Brain microvascular endothelial cell (primary cell): ENCODE measurements at regions not wholly inside any gene's neighbourhood (a gene's known extent, or its start where the extent isn't known, plus 50 kb on each side); places are given as distances from the start of the nearest gene placed in this dataset.

Source experiments
- DNase-seq: peaks from one replicate; pipeline ENCODE4 v3.0.0-alpha.2; 2020
- H3K27ac ChIP-seq: fragments of 250-450 bp; sonication (Bioruptor Pico); 2 replicates; pipeline ENCODE4 v1.5.1; 2020; ENCODE audit warnings: mild to moderate bottlenecking, moderate library complexity
- H3K27me3 ChIP-seq: fragments of 250-450 bp; sonication (Bioruptor Pico); replicated peaks from 2 replicates; pipeline ENCODE4 v1.5.1; 2020; ENCODE audit warnings: mild to moderate bottlenecking
- H3K36me3 ChIP-seq: fragments of 250-450 bp; sonication (Bioruptor Pico); replicated peaks from 2 replicates; pipeline ENCODE4 v1.5.1; 2020; ENCODE audit warnings: mild to moderate bottlenecking
- H3K4me3 ChIP-seq: 2 replicates; pipeline ENCODE4 v1.5.1; 2011; ENCODE audit warnings: low read depth, mild to moderate bottlenecking, control low read depth, low read length, moderate library complexity
- in situ Hi-C: cut with HindIII; loops from 2 replicates; pipeline ENCODE4 v1.10.0; 2017; ENCODE audit warnings: low sequenced_read_pairs, low pct_ligation_motif_present
- TF ChIP-seq, protein P1 (sequence below): IDR thresholded peaks from 2 replicates; pipeline ENCODE4 v1.5.1; 2011; ENCODE audit warnings: low read depth, mild to moderate bottlenecking, moderate library complexity, low read length, control low read depth, inconsistent platforms; ENCODE audit errors: missing control alignments

GRCh38 chr4:38509551-38509950 lies 154.4 kb upstream of the KLF3 start:
- H3K4me3 ChIP-seq: no peak overlapping the region
- no peak overlapping the region for H3K27ac ChIP-seq
- TF ChIP-seq, protein P1, sequence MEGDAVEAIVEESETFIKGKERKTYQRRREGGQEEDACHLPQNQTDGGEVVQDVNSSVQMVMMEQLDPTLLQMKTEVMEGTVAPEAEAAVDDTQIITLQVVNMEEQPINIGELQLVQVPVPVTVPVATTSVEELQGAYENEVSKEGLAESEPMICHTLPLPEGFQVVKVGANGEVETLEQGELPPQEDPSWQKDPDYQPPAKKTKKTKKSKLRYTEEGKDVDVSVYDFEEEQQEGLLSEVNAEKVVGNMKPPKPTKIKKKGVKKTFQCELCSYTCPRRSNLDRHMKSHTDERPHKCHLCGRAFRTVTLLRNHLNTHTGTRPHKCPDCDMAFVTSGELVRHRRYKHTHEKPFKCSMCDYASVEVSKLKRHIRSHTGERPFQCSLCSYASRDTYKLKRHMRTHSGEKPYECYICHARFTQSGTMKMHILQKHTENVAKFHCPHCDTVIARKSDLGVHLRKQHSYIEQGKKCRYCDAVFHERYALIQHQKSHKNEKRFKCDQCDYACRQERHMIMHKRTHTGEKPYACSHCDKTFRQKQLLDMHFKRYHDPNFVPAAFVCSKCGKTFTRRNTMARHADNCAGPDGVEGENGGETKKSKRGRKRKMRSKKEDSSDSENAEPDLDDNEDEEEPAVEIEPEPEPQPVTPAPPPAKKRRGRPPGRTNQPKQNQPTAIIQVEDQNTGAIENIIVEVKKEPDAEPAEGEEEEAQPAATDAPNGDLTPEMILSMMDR: no peak
- no peaks in the 10 kb centered on the region for H3K36me3 ChIP-seq
- no peak for DNase-seq
- in situ Hi-C loops: no loop called here
- no peaks in the 10 kb centered on the region for H3K27me3 ChIP-seq

DNA sequence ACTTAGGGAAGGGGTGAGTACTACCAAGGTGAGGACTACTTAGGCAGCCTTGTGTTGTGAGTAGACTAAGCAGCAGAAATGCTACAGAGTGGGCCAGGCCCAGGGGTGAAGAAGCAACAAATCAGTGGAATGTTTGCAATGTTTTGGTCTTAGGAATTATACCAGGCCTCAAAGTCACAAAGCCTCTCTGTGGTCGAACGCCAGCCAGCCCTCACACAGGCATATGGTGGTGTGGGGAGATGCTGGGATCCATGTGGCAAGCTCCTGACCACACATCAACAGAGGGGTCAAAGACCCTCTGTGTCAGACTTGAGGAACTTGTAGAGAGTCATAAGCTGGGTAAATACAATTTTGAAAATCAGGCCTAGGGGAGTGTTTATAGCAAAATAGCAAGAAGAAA lies 153.8 kb upstream of the KLF3 start:
- no peak for DNase-seq
- TF ChIP-seq, protein P1: no peak
- H3K27ac ChIP-seq: no peak overlapping the region
- H3K27me3 ChIP-seq: no peaks in the 10 kb centered on the region
- H3K36me3 ChIP-seq: no peaks in the 10 kb centered on the region
- in situ Hi-C loops: no loop called here
- no peak overlapping the region for H3K4me3 ChIP-seq

DNA sequence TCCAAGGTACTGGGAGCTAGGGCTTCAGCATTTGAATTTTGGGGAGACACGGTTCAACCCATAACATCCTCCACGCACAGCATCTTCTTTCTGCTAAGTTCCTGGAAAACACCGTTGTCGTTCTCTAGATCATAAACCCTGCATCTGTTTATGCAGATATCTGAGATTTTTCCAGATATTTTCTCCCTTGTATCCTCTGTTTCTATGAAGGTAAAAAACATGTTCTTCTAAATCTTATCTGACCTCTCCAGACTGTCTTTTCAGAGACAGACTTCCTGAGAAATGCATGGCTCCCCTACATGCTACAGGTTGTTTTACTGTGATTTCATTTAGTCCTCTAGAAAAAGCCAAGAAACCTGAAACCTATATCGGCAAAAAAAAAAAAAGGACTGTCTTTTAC lies 152.3 kb upstream of the KLF3 start:
- Histone ChIP-seq H3K4me3 (no peak overlapping the region), H3K36me3 (no peaks in the 10 kb centered on the region), H3K27ac (no peak overlapping the region), H3K27me3 (no peaks in the 10 kb centered on the region)
- in situ Hi-C loops: no loop called here
- TF ChIP-seq, protein P1: no peak
- no peak for DNase-seq

- TF ChIP-seq, protein P1: no peak
- H3K27me3 ChIP-seq: no peaks in the 10 kb centered on the region
- H3K27ac ChIP-seq: no peak overlapping the region
- DNase-seq: no peak
- H3K36me3 ChIP-seq: no peaks in the 10 kb centered on the region
- in situ Hi-C loops: no loop called here
- no peak overlapping the region for H3K4me3 ChIP-seq
Observed at GRCh38 chr4:38512840-38513239, 151.2 kb upstream of the KLF3 start.

DNA sequence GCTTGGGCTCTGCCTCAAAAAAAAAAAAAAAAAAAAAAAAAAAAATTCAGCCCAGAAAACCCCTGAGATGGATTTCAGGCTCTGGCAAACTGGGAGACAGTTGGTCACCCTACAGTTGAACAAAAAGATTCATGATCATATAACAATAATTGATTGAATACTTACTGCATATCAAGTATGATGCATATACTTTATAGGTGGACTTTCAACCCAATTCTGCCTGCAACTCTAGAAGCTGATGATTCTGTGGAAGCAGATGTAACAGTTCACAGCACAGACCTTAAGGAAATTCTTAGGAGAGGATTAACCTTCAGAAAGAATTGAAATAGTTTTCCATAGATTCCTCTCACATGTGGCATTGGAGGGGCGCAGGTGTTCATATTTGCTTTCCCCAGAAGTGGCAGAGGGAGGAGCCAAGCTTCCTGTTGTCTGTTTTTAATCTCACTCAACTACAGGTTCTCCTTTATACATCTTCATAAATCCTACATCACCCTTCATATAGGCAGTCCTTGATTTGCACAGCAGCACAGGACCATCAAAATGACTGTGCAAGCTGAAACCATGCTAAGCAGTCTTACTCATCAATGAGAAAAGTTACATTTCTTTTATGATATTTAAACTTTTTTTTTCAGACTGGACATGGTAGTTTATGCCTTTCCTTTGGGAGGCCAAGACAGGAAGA lies 149.4 kb upstream of the KLF3 start:
- TF ChIP-seq, protein P1: no peak
- Histone ChIP-seq H3K27ac (no peak overlapping the region), H3K36me3 (no peaks in the 10 kb centered on the region), H3K27me3 (no peaks in the 10 kb centered on the region), H3K4me3 (no peak overlapping the region)
- in situ Hi-C loops: no loop called here
- no peak for DNase-seq

DNA sequence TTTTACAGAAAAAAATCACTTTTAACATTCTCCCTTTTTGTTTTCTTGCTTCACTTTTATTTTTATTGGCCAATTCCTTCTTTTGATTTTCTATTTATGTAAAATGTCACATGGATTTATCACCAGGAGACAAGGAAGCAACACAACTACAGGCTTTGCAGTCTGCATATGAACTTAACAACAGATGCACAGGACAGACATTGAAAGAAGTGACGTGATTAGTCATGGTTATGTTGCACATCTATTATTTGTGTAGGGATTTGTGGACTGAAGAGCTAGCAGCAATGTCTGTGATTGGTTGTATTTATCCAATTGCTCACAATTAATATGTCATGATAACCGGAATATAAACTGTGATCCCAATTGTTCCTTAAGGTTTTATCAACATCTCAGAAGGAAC lies 147.8 kb upstream of the KLF3 start:
- no peaks in the 10 kb centered on the region for H3K27me3 ChIP-seq
- H3K4me3 ChIP-seq: no peak overlapping the region
- TF ChIP-seq, protein P1: no peak
- DNase-seq: no peak
- H3K36me3 ChIP-seq: no peaks in the 10 kb centered on the region
- in situ Hi-C loops: no loop called here
- no peak overlapping the region for H3K27ac ChIP-seq
